ENCODE measurements at regions not wholly inside any gene's neighbourhood (a gene's known extent, or its start where the extent isn't known, plus 50 kb on each side); places are given as distances from the start of the nearest gene placed in this dataset.

DNA sequence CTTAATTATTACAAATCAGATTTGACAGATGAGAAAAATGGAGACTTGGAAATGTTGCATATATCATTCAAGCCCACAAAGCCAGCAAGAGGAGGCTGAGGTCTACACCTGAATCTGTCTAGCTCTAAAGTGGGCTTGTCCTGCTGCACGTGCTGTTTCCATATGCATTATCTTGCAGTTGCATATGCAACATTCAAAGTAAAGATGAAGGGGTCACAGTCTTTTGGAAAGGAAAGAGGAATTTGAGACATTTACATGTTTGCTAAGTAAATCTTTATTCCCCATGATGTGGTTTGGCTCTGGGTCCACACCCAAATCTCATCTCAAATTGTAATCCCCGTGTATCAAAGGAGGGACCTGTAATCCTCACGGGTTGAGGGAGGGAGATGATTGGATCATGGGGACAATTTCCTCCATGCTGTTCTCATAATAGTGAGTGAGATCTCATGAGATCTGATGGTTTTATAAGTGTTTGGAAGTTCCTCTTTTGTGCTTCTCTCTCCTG, 98.3 kb downstream of the BACH1 start:
- Mint-ChIP-seq H3K27ac (ENCODE audit: low read depth) (no peak overlapping the region), H3K4me3 (no peak overlapping the region), H3K27me3 (no peaks in the 10 kb centered on the region), H3K4me1 (no peaks in the 10 kb centered on the region), H3K9me3 (peaks cover 10% of the 10 kb centered on the region), H3K36me3 (ENCODE audit: insufficient read depth) (peaks cover 2% of the 10 kb centered on the region)
- no peak for DNase-seq (ENCODE audit: low spot score in 2 of 2)
- ATAC-seq (replicated peaks; ENCODE audit: extremely low read depth, poor library complexity, severe bottlenecking) = no peak

DNA sequence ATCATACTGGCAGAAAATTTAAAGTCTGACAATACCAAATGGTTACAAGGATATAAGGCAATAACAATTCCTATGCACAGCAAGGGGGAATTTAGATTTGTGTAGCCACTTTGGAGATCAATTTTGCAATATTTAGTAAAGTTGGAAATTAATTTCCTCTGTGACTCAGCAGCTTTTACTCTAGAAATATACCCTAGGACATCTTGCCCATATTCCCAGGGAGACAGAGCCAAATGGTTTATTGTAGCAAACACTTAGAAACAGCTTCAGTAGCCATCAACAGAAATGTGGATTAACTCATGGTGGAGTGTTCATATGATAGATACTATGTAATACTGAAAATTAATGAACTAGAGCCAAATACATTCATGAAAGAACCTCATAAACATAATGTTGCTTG, 104.6 kb downstream of the BACH1 start:
- Mint-ChIP-seq H3K27me3 (no peaks in the 10 kb centered on the region), H3K9me3 (peaks cover 9% of the 10 kb centered on the region), H3K4me1 (no peaks in the 10 kb centered on the region), H3K4me3 (no peak overlapping the region), H3K27ac (ENCODE audit: low read depth) (no peak overlapping the region), H3K36me3 (ENCODE audit: insufficient read depth) (no peaks in the 10 kb centered on the region)
- ATAC-seq (replicated peaks; ENCODE audit: extremely low read depth, poor library complexity, severe bottlenecking) = no peak
- DNase-seq (ENCODE audit: low spot score in 2 of 2) = no peak

DNA sequence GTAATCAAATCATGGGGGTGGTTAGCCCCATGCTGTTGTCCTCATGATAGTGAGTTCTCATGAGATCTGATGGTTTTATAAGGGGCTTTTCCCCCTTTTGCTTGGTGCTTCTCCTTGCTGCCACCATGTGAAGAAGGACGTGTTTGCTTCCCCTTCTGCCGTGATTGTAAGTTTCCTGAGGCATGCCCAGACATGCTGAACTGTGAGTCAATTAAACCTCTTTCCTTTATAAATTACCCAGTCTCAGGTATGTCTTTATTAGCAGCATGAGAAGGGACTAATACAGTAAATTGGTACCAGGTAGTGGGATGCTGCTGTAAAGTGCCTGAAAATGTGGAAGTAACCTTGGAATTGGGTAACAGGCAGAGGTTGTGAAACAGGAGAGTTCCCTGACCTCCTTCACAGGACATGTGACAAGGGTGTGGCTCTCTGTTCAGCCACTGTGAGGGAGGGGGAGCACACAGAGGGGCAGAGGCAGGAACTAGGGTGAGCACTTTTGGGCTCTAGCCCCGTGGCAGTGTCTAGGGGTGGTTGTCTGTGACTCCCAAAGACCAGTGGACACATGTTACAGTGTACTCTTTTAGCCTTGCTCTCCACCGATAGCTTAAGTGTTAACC, 105.3 kb downstream of the BACH1 start:
- peaks cover 4% of the 10 kb centered on the region for H3K9me3 Mint-ChIP-seq
- no peaks in the 10 kb centered on the region for H3K27me3 Mint-ChIP-seq
- no peak overlapping the region for H3K4me3 Mint-ChIP-seq
- ATAC-seq (replicated peaks; ENCODE audit: extremely low read depth, poor library complexity, severe bottlenecking) = no peak
- no peak for DNase-seq (ENCODE audit: low spot score in 2 of 2)
- H3K4me1 Mint-ChIP-seq = no peaks in the 10 kb centered on the region
- no peaks in the 10 kb centered on the region for H3K36me3 Mint-ChIP-seq (ENCODE audit: insufficient read depth)
- H3K27ac Mint-ChIP-seq (ENCODE audit: low read depth) = no peak overlapping the region

DNA sequence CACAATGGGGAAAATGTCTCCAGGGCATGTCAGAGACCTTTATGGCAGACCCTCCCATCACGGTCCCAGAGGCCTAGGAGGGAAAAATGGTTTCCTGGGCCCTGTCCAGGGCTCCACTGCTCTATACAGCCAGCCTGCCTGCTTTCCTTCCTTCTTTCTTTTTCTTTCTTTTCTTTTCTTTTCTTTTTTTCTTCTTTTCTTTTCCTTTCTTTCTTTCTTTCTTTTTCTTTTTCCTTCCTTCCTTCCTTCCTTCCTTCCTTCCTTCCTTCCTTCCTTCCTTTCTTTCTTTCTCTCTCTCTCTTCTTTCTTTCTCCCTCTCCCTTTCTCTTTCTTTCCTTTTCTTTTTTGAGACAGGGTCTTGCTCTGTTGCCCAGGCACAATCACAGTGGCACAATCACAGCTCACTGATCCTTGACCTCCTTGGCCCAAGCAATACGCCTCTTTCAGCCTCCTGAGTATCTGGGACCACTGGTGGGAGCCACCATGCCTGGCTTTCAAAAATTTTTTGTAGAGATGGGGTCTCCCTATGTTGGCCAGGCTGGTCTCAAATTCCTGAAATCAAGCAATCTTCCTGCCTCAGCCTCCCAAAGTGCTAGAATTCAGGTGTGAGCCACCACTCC, 106.9 kb downstream of the BACH1 start:
- no peaks in the 10 kb centered on the region for H3K9me3 Mint-ChIP-seq
- no peak overlapping the region for H3K4me3 Mint-ChIP-seq
- no peaks in the 10 kb centered on the region for H3K27me3 Mint-ChIP-seq
- no peak for DNase-seq (ENCODE audit: low spot score in 2 of 2)
- ATAC-seq (replicated peaks; ENCODE audit: extremely low read depth, poor library complexity, severe bottlenecking) = no peak
- H3K27ac Mint-ChIP-seq (ENCODE audit: low read depth) = no peak overlapping the region
- no peaks in the 10 kb centered on the region for H3K36me3 Mint-ChIP-seq (ENCODE audit: insufficient read depth)
- H3K4me1 Mint-ChIP-seq = no peaks in the 10 kb centered on the region

DNA sequence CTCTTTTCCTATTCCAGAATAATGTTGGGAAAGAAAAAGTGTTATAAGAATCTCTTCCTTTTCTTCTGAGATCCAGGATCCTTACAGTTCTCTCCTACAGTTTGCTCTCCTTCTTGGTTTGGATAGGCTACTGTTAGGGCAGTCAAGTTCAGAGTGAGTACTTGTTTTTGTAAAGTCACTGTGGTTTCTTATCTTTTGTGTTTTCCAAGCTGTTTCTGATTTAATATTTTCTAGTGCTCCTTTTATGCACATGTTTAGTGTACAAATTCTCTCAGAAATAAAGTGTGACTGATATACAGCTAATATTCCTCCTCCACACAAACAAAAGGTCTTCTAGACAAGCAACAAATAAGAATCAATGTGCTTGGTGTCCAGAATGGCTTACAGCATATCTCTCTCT, 107.7 kb downstream of the BACH1 start:
- no peak for DNase-seq (ENCODE audit: low spot score in 2 of 2)
- ATAC-seq (replicated peaks; ENCODE audit: extremely low read depth, poor library complexity, severe bottlenecking) = no peak
- H3K27me3 Mint-ChIP-seq = no peaks in the 10 kb centered on the region
- no peaks in the 10 kb centered on the region for H3K9me3 Mint-ChIP-seq
- H3K36me3 Mint-ChIP-seq (ENCODE audit: insufficient read depth) = no peaks in the 10 kb centered on the region
- no peak overlapping the region for H3K27ac Mint-ChIP-seq (ENCODE audit: low read depth)
- no peak overlapping the region for H3K4me3 Mint-ChIP-seq
- H3K4me1 Mint-ChIP-seq = no peaks in the 10 kb centered on the region

DNA sequence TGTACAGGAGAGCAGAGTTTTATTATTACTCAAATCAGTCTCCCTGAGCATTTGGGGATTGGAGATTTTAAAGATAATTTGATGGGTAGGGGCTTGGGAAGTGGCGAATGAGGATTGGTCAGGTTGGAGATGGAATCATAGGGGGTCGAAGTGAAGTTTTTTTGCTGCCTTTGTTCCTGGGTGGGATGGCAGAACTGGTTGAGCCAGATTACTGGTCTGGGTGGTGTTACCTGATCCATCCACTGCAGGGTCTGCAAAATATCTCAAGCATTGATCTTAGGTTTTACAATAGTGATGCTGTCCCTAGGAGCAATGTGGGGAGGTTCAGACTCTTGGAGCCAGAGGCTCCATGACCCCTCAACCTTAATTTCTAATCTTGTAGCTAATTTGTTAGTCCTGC, 108.8 kb downstream of the BACH1 start:
- no peaks in the 10 kb centered on the region for H3K36me3 Mint-ChIP-seq (ENCODE audit: insufficient read depth)
- ATAC-seq (replicated peaks; ENCODE audit: extremely low read depth, poor library complexity, severe bottlenecking) (no peak), DNase-seq (ENCODE audit: low spot score in 2 of 2) (no peak)
- H3K27me3 Mint-ChIP-seq = no peaks in the 10 kb centered on the region
- H3K4me1 Mint-ChIP-seq = no peaks in the 10 kb centered on the region
- H3K4me3 Mint-ChIP-seq = no peak overlapping the region
- H3K27ac Mint-ChIP-seq (ENCODE audit: low read depth) = no peak overlapping the region
- H3K9me3 Mint-ChIP-seq = no peaks in the 10 kb centered on the region

DNA sequence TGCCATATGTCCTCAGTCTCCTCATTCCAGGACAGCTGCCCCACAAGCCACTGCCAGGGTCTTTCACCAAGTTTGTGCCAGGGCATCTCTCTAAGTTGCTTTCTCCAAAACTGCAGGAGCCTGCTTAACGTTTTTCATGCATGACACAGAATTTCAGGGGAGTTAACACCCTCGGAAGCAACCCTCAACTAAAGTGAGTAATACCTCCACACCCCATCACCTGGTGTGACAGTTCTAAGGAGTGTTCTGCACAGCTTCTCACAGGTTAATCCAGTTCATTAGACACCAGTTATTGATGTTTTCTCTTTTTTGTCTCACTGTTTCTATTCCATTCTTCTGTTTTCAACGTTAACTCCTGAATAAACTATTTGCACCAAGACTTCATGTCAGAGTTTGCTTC, 115.0 kb downstream of the BACH1 start:
- H3K36me3 Mint-ChIP-seq (ENCODE audit: insufficient read depth) = no peaks in the 10 kb centered on the region
- no peaks in the 10 kb centered on the region for H3K27me3 Mint-ChIP-seq
- ATAC-seq (replicated peaks; ENCODE audit: extremely low read depth, poor library complexity, severe bottlenecking) (no peak), DNase-seq (ENCODE audit: low spot score in 2 of 2) (no peak)
- no peak overlapping the region for H3K4me3 Mint-ChIP-seq
- no peaks in the 10 kb centered on the region for H3K9me3 Mint-ChIP-seq
- H3K4me1 Mint-ChIP-seq = no peaks in the 10 kb centered on the region
- no peak overlapping the region for H3K27ac Mint-ChIP-seq (ENCODE audit: low read depth)

DNA sequence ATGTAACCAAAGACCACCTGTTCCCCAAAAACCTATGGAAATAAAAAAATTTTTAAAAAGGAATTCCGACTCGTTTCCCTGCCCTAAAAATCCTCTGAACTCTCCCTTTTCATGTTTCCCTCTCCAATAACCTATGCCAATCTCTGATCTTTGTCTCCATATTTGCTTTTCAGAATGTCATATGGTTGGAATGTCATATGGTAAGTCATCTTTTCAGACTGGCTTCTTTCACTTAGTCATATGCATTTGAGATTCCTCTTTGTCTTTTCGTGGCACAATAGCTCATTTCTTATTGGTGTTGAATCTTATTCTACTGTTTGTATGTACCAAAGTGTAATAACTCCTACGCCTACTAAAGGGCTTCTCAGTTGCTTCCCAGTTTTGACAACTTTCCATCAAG, 117.5 kb downstream of the BACH1 start:
- Mint-ChIP-seq H3K4me1 (no peaks in the 10 kb centered on the region), H3K27ac (ENCODE audit: low read depth) (no peak overlapping the region), H3K36me3 (ENCODE audit: insufficient read depth) (no peaks in the 10 kb centered on the region), H3K9me3 (no peaks in the 10 kb centered on the region), H3K27me3 (no peaks in the 10 kb centered on the region), H3K4me3 (no peak overlapping the region)
- DNase-seq (ENCODE audit: low spot score in 2 of 2) (no peak), ATAC-seq (replicated peaks; ENCODE audit: extremely low read depth, poor library complexity, severe bottlenecking) (no peak)

DNA sequence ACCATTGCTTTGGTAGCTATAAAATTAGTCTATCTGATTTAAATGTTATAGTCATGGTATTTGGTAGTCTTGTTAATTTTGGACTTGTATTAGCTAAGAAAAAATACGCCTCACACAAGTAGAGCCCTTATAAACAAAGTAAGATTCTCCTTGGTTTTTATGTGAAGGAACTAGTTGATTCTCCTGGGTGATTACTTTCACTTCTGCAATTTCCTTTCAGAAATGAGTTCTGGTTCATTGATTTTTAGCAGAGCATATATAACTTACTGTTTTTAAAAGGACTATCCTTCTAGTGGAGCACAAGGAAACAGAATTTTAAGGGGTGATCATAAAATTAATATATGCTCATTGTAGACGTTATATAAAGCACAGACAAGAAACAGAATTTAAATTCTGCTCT, 120.1 kb downstream of the BACH1 start:
- DNase-seq (ENCODE audit: low spot score in 2 of 2) (no peak), ATAC-seq (replicated peaks; ENCODE audit: extremely low read depth, poor library complexity, severe bottlenecking) (no peak)
- H3K27me3 Mint-ChIP-seq = no peaks in the 10 kb centered on the region
- no peaks in the 10 kb centered on the region for H3K9me3 Mint-ChIP-seq
- no peaks in the 10 kb centered on the region for H3K4me1 Mint-ChIP-seq
- no peak overlapping the region for H3K27ac Mint-ChIP-seq (ENCODE audit: low read depth)
- no peak overlapping the region for H3K4me3 Mint-ChIP-seq
- H3K36me3 Mint-ChIP-seq (ENCODE audit: insufficient read depth) = no peaks in the 10 kb centered on the region

DNA sequence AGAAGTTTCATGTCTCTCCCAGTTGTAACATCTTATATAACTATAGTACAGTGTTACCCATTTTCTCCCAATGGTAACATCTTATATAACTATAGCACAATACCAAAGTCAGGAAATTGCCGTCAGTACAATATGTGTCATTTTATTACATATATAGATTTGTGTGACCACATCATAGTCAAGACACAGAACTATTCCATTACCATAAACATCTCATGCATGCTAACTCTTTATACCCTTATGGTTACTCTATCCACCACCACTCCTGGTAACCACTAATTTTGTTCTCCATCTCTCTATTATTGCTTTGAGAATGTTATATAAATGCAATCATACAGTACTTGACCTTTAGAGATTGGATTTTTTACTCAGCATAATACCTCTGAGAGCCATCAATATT, 120.7 kb downstream of the BACH1 start:
- Mint-ChIP-seq H3K36me3 (ENCODE audit: insufficient read depth) (peaks cover 1% of the 10 kb centered on the region), H3K27me3 (no peaks in the 10 kb centered on the region), H3K9me3 (no peaks in the 10 kb centered on the region), H3K27ac (ENCODE audit: low read depth) (no peak overlapping the region), H3K4me3 (no peak overlapping the region), H3K4me1 (no peaks in the 10 kb centered on the region)
- ATAC-seq (replicated peaks; ENCODE audit: extremely low read depth, poor library complexity, severe bottlenecking) = no peak
- no peak for DNase-seq (ENCODE audit: low spot score in 2 of 2)

DNA sequence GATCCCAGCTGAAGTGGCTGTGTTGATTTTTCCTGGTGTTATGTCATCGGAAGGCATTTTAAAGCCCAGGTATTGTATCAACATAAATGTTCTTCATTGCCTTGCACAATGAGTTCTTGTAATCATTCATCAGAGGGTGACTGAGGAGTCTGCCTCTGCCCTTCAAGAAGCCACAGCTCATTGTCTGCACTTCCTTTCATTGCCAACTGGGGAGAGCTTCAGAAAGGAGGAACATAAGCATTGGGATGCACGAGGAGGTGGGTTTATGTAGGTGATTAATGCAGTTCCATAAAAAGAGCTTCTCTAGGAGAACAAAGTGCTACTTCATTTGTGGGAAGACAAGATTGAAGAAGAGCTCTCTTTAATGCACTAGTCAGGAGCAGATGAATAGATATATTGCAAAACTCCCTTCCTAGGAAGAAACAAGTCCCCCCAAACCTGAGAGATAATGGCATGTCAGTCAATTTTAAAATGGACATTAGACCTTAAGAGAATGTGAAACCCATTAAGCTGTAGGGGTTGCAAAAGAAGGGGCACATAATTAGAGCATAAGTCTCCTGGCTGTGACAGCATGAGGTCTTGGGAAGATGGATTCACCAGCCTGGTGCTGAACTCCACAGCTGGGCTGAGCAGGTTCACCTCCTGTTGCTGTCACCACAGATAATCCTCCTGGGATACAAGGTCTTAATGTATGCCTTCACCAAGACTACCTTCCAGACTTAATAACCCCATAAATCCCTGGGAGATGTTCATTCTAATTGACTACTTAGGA, 124.6 kb downstream of the BACH1 start:
- Mint-ChIP-seq H3K4me3 (no peak overlapping the region), H3K27me3 (no peaks in the 10 kb centered on the region), H3K27ac (ENCODE audit: low read depth) (no peak overlapping the region), H3K9me3 (no peaks in the 10 kb centered on the region), H3K4me1 (no peaks in the 10 kb centered on the region), H3K36me3 (ENCODE audit: insufficient read depth) (peaks cover 2% of the 10 kb centered on the region)
- DNase-seq (ENCODE audit: low spot score in 2 of 2) = no peak
- ATAC-seq (replicated peaks; ENCODE audit: extremely low read depth, poor library complexity, severe bottlenecking) = no peak

DNA sequence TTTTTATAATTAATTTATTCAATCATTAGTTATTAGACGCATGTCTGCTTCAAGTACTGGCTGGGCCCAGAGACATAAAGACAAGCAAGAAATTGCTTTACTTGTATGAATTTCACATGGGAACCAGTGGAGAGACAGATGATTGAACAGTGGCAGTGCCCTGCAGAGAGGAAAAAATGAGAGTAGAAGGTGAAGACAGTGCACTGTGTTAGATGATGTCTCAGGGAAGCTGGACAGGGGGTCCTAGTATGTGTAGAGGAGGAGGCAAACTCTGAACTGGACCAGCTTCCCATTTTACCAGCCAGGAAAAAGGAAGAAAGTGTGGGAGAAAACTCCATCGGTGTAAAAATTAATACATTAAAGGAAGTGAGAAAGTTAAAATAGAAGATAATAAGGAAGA, 126.0 kb downstream of the BACH1 start:
- no peak overlapping the region for H3K4me3 Mint-ChIP-seq
- H3K4me1 Mint-ChIP-seq = no peaks in the 10 kb centered on the region
- no peak overlapping the region for H3K27ac Mint-ChIP-seq (ENCODE audit: low read depth)
- H3K9me3 Mint-ChIP-seq = no peaks in the 10 kb centered on the region
- DNase-seq (ENCODE audit: low spot score in 2 of 2) = no peak
- no peak for ATAC-seq (replicated peaks; ENCODE audit: extremely low read depth, poor library complexity, severe bottlenecking)
- peaks cover 2% of the 10 kb centered on the region for H3K36me3 Mint-ChIP-seq (ENCODE audit: insufficient read depth)
- H3K27me3 Mint-ChIP-seq = no peaks in the 10 kb centered on the region

DNA sequence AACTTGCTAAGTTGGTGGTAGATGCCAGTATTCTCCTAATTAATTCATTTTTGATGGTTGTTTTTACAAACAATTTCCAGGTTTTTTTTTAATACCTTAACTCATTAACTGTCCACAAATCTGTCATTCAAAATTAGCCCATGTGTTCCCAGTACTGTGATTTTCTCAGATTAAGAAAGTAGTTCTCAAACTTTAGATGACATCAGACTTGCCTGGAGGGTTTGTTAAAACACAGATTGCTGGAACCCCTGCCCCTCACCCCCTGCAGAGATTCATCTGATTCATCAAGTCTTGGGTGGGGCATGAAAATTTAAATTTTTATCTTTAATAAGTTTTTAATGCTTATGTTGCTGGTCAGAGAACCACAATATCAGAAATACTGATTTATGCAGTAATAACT, 130.5 kb downstream of the BACH1 start:
- Mint-ChIP-seq H3K27ac (ENCODE audit: low read depth) (no peak overlapping the region), H3K36me3 (ENCODE audit: insufficient read depth) (peaks cover 2% of the 10 kb centered on the region), H3K4me3 (no peak overlapping the region), H3K9me3 (no peaks in the 10 kb centered on the region), H3K4me1 (no peaks in the 10 kb centered on the region), H3K27me3 (no peaks in the 10 kb centered on the region)
- ATAC-seq (replicated peaks; ENCODE audit: extremely low read depth, poor library complexity, severe bottlenecking) = no peak
- no peak for DNase-seq (ENCODE audit: low spot score in 2 of 2)

Measured in central memory CD8-positive, alpha-beta T cell (primary cell).